ENCODE measurements at regions not wholly inside any gene's neighbourhood (a gene's known extent, or its start where the extent isn't known, plus 50 kb on each side); places are given as distances from the start of the nearest gene placed in this dataset.

DNA sequence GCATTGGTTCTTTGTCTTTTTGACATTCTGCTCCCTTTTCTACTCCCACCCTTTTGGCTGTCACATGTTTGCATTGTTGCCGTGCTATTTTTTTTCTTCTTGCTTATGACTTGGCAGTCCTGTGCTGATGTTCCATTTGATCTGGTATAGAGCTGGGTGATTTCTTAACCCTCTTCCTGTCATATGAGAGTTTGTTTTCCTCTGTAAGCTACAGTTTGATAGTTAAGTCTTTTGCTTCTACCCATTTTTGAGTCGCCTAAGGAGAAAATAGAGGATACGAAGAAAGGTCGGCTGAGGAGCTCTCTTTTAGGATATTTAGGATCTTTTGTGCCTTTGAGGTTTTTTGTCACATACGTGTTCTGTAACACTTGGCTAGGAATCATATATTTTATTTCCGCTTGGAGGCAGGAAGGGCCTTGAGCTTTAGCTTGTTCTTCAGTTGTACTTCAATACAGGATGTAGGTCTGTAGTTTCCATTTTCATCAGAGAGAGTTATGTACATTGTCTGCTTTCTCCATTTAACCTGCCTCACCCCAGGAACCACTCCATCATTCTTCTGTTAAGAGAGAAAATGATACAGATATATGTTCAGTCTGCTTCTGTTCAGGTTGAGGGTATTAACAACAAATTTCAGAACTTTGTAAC lies 150.7 kb downstream of the BACH1 start:
- Histone ChIP-seq H3K36me3 (ENCODE audit: control insufficient read depth, insufficient read depth, low read length) (no peaks in the 10 kb centered on the region), H3K9me3 (ENCODE audit: control insufficient read depth, low read length) (peaks cover 8% of the 10 kb centered on the region), H3K9ac (ENCODE audit: extremely low read depth, low read length, poor library complexity, severe bottlenecking) (no peak overlapping the region), H3K4me3 (ENCODE audit: low read length) (no peak overlapping the region), H3K4me1 (ENCODE audit: control insufficient read depth, insufficient read depth, low read length) (no peaks in the 10 kb centered on the region), H3K27ac (ENCODE audit: low read depth, low read length) (no peak overlapping the region), H3K27me3 (ENCODE audit: control insufficient read depth, insufficient read depth, low read length, poor library complexity, severe bottlenecking) (no peaks in the 10 kb centered on the region)
- Mint-ChIP-seq H3K4me3 (no peak overlapping the region), H3K27ac (no peak overlapping the region), H3K4me1 (no peaks in the 10 kb centered on the region), H3K36me3 (ENCODE audit: low read depth) (peaks cover 9% of the 10 kb centered on the region), H3K27me3 (ENCODE audit: insufficient read depth) (no peaks in the 10 kb centered on the region), H3K9me3 (peaks cover 22% of the 10 kb centered on the region)
- 93 to 96% methylated on average over 3 to 6 of the region's 6 CpGs for whole genome bisulfite sequencing, 2 experiments (ENCODE audit: insufficient coverage in 1 of 2, insufficient read length in 1 of 2)
- DNase-seq = no peak
- TF ChIP-seq, protein P1, sequence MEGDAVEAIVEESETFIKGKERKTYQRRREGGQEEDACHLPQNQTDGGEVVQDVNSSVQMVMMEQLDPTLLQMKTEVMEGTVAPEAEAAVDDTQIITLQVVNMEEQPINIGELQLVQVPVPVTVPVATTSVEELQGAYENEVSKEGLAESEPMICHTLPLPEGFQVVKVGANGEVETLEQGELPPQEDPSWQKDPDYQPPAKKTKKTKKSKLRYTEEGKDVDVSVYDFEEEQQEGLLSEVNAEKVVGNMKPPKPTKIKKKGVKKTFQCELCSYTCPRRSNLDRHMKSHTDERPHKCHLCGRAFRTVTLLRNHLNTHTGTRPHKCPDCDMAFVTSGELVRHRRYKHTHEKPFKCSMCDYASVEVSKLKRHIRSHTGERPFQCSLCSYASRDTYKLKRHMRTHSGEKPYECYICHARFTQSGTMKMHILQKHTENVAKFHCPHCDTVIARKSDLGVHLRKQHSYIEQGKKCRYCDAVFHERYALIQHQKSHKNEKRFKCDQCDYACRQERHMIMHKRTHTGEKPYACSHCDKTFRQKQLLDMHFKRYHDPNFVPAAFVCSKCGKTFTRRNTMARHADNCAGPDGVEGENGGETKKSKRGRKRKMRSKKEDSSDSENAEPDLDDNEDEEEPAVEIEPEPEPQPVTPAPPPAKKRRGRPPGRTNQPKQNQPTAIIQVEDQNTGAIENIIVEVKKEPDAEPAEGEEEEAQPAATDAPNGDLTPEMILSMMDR (conservative IDR thresholded peaks at IDR 0.05) = no peak

GRCh38 chr21:29450058-29450457 lies 151.3 kb downstream of the BACH1 start:
- Mint-ChIP-seq H3K4me3 (no peak overlapping the region), H3K27ac (no peak overlapping the region), H3K36me3 (ENCODE audit: low read depth) (peaks cover 9% of the 10 kb centered on the region), H3K27me3 (ENCODE audit: insufficient read depth) (no peaks in the 10 kb centered on the region), H3K4me1 (no peaks in the 10 kb centered on the region), H3K9me3 (peaks cover 22% of the 10 kb centered on the region)
- Histone ChIP-seq H3K9me3 (ENCODE audit: control insufficient read depth, low read length) (peaks cover 8% of the 10 kb centered on the region), H3K9ac (ENCODE audit: extremely low read depth, low read length, poor library complexity, severe bottlenecking) (no peak overlapping the region), H3K4me1 (ENCODE audit: control insufficient read depth, insufficient read depth, low read length) (no peaks in the 10 kb centered on the region), H3K27me3 (ENCODE audit: control insufficient read depth, insufficient read depth, low read length, poor library complexity, severe bottlenecking) (no peaks in the 10 kb centered on the region), H3K27ac (ENCODE audit: low read depth, low read length) (no peak overlapping the region), H3K36me3 (ENCODE audit: control insufficient read depth, insufficient read depth, low read length) (no peaks in the 10 kb centered on the region), H3K4me3 (ENCODE audit: low read length) (no peak overlapping the region)
- WGBS, 2 experiments (ENCODE audit: insufficient coverage in 1 of 2, insufficient read length in 1 of 2) = 92 to 100% methylated on average over 2 to 6 of the region's 6 CpGs
- TF ChIP-seq, protein P1 (conservative IDR thresholded peaks at IDR 0.05) = no peak
- no peak for DNase-seq

DNA sequence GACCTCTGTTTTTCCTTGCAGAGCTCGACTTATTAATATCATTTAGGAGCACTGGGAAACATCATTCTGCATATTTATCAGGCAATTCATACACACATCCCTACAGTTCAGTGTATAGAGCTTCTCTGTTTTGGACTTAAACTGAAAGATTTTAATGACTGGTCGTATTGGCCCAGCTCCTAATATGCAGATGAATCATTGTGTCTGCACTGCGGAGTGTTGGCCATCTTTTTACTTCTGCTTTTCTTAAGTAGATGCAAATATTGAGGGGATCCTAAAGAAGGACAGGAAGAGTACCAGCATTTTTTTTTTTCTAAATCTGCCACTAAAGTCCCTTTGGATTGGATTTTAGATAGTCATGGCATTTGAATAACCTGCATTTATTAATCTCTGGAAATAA lies 154.8 kb downstream of the BACH1 start:
- H3K4me3 ChIP-seq (ENCODE audit: low read length) = no peak overlapping the region
- 97 to 100% methylated on average over 2 to 3 of the region's 3 CpGs for WGBS, 2 experiments (ENCODE audit: insufficient coverage in 1 of 2, insufficient read length in 1 of 2)
- Mint-ChIP-seq H3K27me3 (ENCODE audit: insufficient read depth) (no peaks in the 10 kb centered on the region), H3K9me3 (peaks cover 15% of the 10 kb centered on the region), H3K4me1 (no peaks in the 10 kb centered on the region), H3K27ac (no peak overlapping the region), H3K36me3 (ENCODE audit: low read depth) (peaks cover 4% of the 10 kb centered on the region), H3K4me3 (no peak overlapping the region)
- H3K27me3 ChIP-seq (ENCODE audit: control insufficient read depth, insufficient read depth, low read length, poor library complexity, severe bottlenecking) = no peaks in the 10 kb centered on the region
- no peaks in the 10 kb centered on the region for H3K36me3 ChIP-seq (ENCODE audit: control insufficient read depth, insufficient read depth, low read length)
- no peak overlapping the region for H3K9ac ChIP-seq (ENCODE audit: extremely low read depth, low read length, poor library complexity, severe bottlenecking)
- DNase-seq = no peak
- H3K9me3 ChIP-seq (ENCODE audit: control insufficient read depth, low read length) = peaks cover under 1% of the 10 kb centered on the region
- no peaks in the 10 kb centered on the region for H3K4me1 ChIP-seq (ENCODE audit: control insufficient read depth, insufficient read depth, low read length)
- no peak overlapping the region for H3K27ac ChIP-seq (ENCODE audit: low read depth, low read length)
- TF ChIP-seq, protein P1 (conservative IDR thresholded peaks at IDR 0.05) = no peak
